ENCODE measurements at regions not wholly inside any gene's neighbourhood (a gene's known extent, or its start where the extent isn't known, plus 50 kb on each side); places are given as distances from the start of the nearest gene placed in this dataset.

DNA sequence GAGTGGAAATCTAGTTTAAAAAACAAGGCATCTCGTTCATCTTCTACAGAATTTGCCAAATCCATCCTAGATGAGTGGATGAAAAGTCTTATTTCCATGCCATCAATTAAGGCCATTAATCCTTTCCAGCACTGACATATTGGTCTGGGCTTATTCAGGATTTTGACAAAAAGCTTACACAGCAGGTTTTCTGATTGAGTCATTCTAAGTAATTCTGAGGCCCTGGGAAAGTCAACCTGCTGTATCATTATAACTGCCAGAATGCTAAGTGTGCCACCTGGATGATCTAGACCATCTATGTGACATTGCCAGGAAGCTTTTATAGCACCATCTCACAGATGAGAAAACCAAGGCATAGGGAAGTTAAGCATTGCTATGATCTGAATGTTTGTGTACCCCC, 132.1 kb upstream of the MAP3K1 start:
- no peaks in the 10 kb centered on the region for H3K36me3 ChIP-seq (ENCODE audit: control insufficient read depth, insufficient read depth, low read length)
- no peaks in the 10 kb centered on the region for H3K27me3 ChIP-seq (ENCODE audit: control insufficient read depth, insufficient read depth, low read length)
- H3K27ac ChIP-seq (ENCODE audit: insufficient read depth, low read length): no peak overlapping the region
- DNase-seq (ENCODE audit: low read depth in 2 of 2): no peak
- H3K4me1 ChIP-seq (ENCODE audit: control insufficient read depth, extremely low read depth, insufficient read depth, low read length): peaks cover 2% of the 10 kb centered on the region
- no peaks in the 10 kb centered on the region for H4K20me1 ChIP-seq (ENCODE audit: control insufficient read depth, extremely low read depth, insufficient read depth, low read length)
- H3K9ac ChIP-seq (ENCODE audit: insufficient read depth, low read length): no peak overlapping the region
- no peak overlapping the region for H2AFZ ChIP-seq (ENCODE audit: low read length)
- TF ChIP-seq, protein P1, sequence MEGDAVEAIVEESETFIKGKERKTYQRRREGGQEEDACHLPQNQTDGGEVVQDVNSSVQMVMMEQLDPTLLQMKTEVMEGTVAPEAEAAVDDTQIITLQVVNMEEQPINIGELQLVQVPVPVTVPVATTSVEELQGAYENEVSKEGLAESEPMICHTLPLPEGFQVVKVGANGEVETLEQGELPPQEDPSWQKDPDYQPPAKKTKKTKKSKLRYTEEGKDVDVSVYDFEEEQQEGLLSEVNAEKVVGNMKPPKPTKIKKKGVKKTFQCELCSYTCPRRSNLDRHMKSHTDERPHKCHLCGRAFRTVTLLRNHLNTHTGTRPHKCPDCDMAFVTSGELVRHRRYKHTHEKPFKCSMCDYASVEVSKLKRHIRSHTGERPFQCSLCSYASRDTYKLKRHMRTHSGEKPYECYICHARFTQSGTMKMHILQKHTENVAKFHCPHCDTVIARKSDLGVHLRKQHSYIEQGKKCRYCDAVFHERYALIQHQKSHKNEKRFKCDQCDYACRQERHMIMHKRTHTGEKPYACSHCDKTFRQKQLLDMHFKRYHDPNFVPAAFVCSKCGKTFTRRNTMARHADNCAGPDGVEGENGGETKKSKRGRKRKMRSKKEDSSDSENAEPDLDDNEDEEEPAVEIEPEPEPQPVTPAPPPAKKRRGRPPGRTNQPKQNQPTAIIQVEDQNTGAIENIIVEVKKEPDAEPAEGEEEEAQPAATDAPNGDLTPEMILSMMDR (conservative IDR thresholded peaks at IDR 0.05 in 1 of 2, IDR thresholded peaks at IDR 0.05 in 1 of 2; ENCODE audit: low read depth in 1 of 2, low read length in 2 of 2): no peak
- TF ChIP-seq EZH2 (IDR thresholded peaks at IDR 0.05; ENCODE audit: low read length, missing control alignments): no peak
- H3K4me2 ChIP-seq (ENCODE audit: extremely low read depth, insufficient read depth, low read length): no peak overlapping the region
- H3K4me3 ChIP-seq (replicated peaks in 1 of 4; ENCODE audit: control extremely low read depth in 1 of 4, insufficient read depth in 1 of 4, low read depth in 3 of 4, low read length in 4 of 4): no peak overlapping the region
- H3K9me3 ChIP-seq (ENCODE audit: control insufficient read depth, insufficient read depth, low read depth, low read length): no peaks in the 10 kb centered on the region
- no peaks in the 10 kb centered on the region for H3K79me2 ChIP-seq (ENCODE audit: control insufficient read depth, insufficient read depth, low read length)

GRCh38 chr5:56681346-56681745, 134.0 kb upstream of the MAP3K1 start:
- Histone ChIP-seq H3K79me2 (ENCODE audit: control insufficient read depth, insufficient read depth, low read length) (no peaks in the 10 kb centered on the region), H2AFZ (ENCODE audit: low read length) (no peak overlapping the region), H3K27me3 (ENCODE audit: control insufficient read depth, insufficient read depth, low read length) (no peaks in the 10 kb centered on the region), H3K27ac (ENCODE audit: insufficient read depth, low read length) (no peak overlapping the region), H4K20me1 (ENCODE audit: control insufficient read depth, extremely low read depth, insufficient read depth, low read length) (no peaks in the 10 kb centered on the region), H3K4me2 (ENCODE audit: extremely low read depth, insufficient read depth, low read length) (no peak overlapping the region), H3K9me3 (ENCODE audit: control insufficient read depth, insufficient read depth, low read depth, low read length) (no peaks in the 10 kb centered on the region), H3K4me3 (replicated peaks in 1 of 4; ENCODE audit: control extremely low read depth in 1 of 4, insufficient read depth in 1 of 4, low read depth in 3 of 4, low read length in 4 of 4) (no peak overlapping the region), H3K9ac (ENCODE audit: insufficient read depth, low read length) (no peak overlapping the region), H3K36me3 (ENCODE audit: control insufficient read depth, insufficient read depth, low read length) (no peaks in the 10 kb centered on the region), H3K4me1 (ENCODE audit: control insufficient read depth, extremely low read depth, insufficient read depth, low read length) (peaks cover 2% of the 10 kb centered on the region)
- peak in 1 of 2 donors; percentile 57 for DNase-seq (ENCODE audit: low read depth in 2 of 2)
- TF ChIP-seq, protein P1 (conservative IDR thresholded peaks at IDR 0.05 in 1 of 2, IDR thresholded peaks at IDR 0.05 in 1 of 2; ENCODE audit: low read depth in 1 of 2, low read length in 2 of 2): no peak
- no peak for TF ChIP-seq EZH2 (IDR thresholded peaks at IDR 0.05; ENCODE audit: low read length, missing control alignments)

- no peak overlapping the region for H3K9ac ChIP-seq (ENCODE audit: insufficient read depth, low read length)
- H3K9me3 ChIP-seq (ENCODE audit: control insufficient read depth, insufficient read depth, low read depth, low read length): no peaks in the 10 kb centered on the region
- no peaks in the 10 kb centered on the region for H4K20me1 ChIP-seq (ENCODE audit: control insufficient read depth, extremely low read depth, insufficient read depth, low read length)
- H2AFZ ChIP-seq (ENCODE audit: low read length): no peak overlapping the region
- H3K4me3 ChIP-seq (replicated peaks in 1 of 4; ENCODE audit: control extremely low read depth in 1 of 4, insufficient read depth in 1 of 4, low read depth in 3 of 4, low read length in 4 of 4): no peak overlapping the region
- TF ChIP-seq, protein P1 (conservative IDR thresholded peaks at IDR 0.05 in 1 of 2, IDR thresholded peaks at IDR 0.05 in 1 of 2; ENCODE audit: low read depth in 1 of 2, low read length in 2 of 2): no peak
- no peak for TF ChIP-seq EZH2 (IDR thresholded peaks at IDR 0.05; ENCODE audit: low read length, missing control alignments)
- no peak overlapping the region for H3K27ac ChIP-seq (ENCODE audit: insufficient read depth, low read length)
- no peak overlapping the region for H3K4me2 ChIP-seq (ENCODE audit: extremely low read depth, insufficient read depth, low read length)
- no peaks in the 10 kb centered on the region for H3K27me3 ChIP-seq (ENCODE audit: control insufficient read depth, insufficient read depth, low read length)
- H3K36me3 ChIP-seq (ENCODE audit: control insufficient read depth, insufficient read depth, low read length): no peaks in the 10 kb centered on the region
- no peak for DNase-seq (ENCODE audit: low read depth in 2 of 2)
- H3K4me1 ChIP-seq (ENCODE audit: control insufficient read depth, extremely low read depth, insufficient read depth, low read length): peaks cover under 1% of the 10 kb centered on the region
- no peaks in the 10 kb centered on the region for H3K79me2 ChIP-seq (ENCODE audit: control insufficient read depth, insufficient read depth, low read length)
These were observed 134.6 kb upstream of the MAP3K1 start for GRCh38 chr5:56680731-56681130.

All from fibroblast of lung (primary cell).